ENCODE measurements at regions not wholly inside any gene's neighbourhood (a gene's known extent, or its start where the extent isn't known, plus 50 kb on each side); places are given as distances from the start of the nearest gene placed in this dataset.

DNA sequence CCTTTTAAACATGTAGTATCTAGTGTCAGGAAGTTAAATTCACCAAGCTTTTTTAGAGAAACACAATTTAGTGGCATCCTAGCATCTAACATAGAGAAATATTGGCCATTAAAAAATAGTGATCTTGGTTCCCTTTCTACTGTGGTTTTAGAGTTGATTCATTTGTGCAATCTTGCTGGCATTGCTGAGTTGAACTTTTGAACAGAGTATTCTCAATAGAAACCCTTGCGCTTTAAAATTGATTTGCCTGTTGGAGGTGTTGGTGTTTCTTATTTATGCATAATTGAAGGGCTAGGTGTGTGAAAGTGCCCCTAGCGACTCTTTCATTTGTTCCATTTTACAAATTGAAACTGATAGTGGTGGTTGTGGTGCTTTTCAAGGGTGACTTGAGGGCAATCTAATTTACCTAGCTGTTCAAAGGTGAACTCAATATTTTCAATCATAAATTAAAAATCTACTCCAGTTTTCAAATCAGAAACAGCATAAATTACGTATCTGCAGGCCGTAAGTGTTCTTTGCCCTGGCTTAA, 73.0 kb upstream of the MPDZ start:
- FAIRE-seq (no peak), DNase-seq (ENCODE audit: insufficient read length) (no peak)
- TF ChIP-seq TAF1 (IDR thresholded peaks at IDR 0.05; ENCODE audit: borderline replicate concordance, low read depth, low read length) (no peak), POLR2AphosphoS5 (IDR thresholded peaks at IDR 0.05; ENCODE audit: low read depth, low read length) (no peak), POLR2A (IDR thresholded peaks at IDR 0.05; ENCODE audit: low read depth, low read length) (no peak)

- FAIRE-seq (no peak), DNase-seq (ENCODE audit: insufficient read length) (no peak)
- TF ChIP-seq TAF1 (IDR thresholded peaks at IDR 0.05; ENCODE audit: borderline replicate concordance, low read depth, low read length) (no peak), POLR2AphosphoS5 (IDR thresholded peaks at IDR 0.05; ENCODE audit: low read depth, low read length) (no peak), POLR2A (IDR thresholded peaks at IDR 0.05; ENCODE audit: low read depth, low read length) (no peak)
Observed at GRCh38 chr9:13351778-13352386, 72.4 kb upstream of the MPDZ start.

GRCh38 chr9:13332571-13332970, 53.1 kb upstream of the MPDZ start:
- DNase-seq (ENCODE audit: insufficient read length) (no peak), FAIRE-seq (no peak)
- no peak for TF ChIP-seq TAF1 (IDR thresholded peaks at IDR 0.05; ENCODE audit: borderline replicate concordance, low read depth, low read length)
- no peak for TF ChIP-seq POLR2AphosphoS5 (IDR thresholded peaks at IDR 0.05; ENCODE audit: low read depth, low read length)
- no peak for TF ChIP-seq POLR2A (IDR thresholded peaks at IDR 0.05; ENCODE audit: low read depth, low read length)

DNA sequence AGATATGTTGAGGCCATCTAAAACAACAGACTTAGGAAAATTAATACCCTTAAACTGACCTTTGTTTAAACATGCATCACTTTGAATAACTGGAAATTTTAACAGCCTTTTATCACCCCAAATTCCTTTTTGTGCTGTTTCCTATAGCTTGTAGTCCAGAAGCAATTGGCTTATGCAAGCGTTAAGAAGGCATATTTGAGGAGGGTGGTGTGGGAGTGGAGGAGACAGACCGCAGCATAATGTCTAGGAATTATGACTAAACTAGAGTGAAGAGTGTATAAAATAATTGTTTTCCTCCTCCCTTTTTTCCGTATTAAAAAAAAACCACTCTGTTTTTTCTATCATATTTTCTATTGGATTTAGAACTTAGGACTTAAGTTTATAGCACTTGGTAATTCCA, 51.8 kb upstream of the MPDZ start:
- TF ChIP-seq TAF1 (IDR thresholded peaks at IDR 0.05; ENCODE audit: borderline replicate concordance, low read depth, low read length) (no peak), POLR2A (IDR thresholded peaks at IDR 0.05; ENCODE audit: low read depth, low read length) (no peak), POLR2AphosphoS5 (IDR thresholded peaks at IDR 0.05; ENCODE audit: low read depth, low read length) (no peak)
- no peak for FAIRE-seq
- DNase-seq (ENCODE audit: insufficient read length), result no peak

- TF ChIP-seq TAF1 (IDR thresholded peaks at IDR 0.05; ENCODE audit: borderline replicate concordance, low read depth, low read length), result no peak
- TF ChIP-seq POLR2A (IDR thresholded peaks at IDR 0.05; ENCODE audit: low read depth, low read length), result no peak
- TF ChIP-seq POLR2AphosphoS5 (IDR thresholded peaks at IDR 0.05; ENCODE audit: low read depth, low read length), result no peak
- FAIRE-seq, result no peak
- no peak for DNase-seq (ENCODE audit: insufficient read length)
Observed at GRCh38 chr9:13330396-13331004, 51.0 kb upstream of the MPDZ start.

Data from GM12892 (cell line).